ENCODE measurements at regions not wholly inside any gene's neighbourhood (a gene's known extent, or its start where the extent isn't known, plus 50 kb on each side); places are given as distances from the start of the nearest gene placed in this dataset.
"Not testable (repeated sequence)": the region's sequence is repeated elsewhere in the genome, so short reads cannot be mapped to it uniquely, and the experiment has no call there.

DNA sequence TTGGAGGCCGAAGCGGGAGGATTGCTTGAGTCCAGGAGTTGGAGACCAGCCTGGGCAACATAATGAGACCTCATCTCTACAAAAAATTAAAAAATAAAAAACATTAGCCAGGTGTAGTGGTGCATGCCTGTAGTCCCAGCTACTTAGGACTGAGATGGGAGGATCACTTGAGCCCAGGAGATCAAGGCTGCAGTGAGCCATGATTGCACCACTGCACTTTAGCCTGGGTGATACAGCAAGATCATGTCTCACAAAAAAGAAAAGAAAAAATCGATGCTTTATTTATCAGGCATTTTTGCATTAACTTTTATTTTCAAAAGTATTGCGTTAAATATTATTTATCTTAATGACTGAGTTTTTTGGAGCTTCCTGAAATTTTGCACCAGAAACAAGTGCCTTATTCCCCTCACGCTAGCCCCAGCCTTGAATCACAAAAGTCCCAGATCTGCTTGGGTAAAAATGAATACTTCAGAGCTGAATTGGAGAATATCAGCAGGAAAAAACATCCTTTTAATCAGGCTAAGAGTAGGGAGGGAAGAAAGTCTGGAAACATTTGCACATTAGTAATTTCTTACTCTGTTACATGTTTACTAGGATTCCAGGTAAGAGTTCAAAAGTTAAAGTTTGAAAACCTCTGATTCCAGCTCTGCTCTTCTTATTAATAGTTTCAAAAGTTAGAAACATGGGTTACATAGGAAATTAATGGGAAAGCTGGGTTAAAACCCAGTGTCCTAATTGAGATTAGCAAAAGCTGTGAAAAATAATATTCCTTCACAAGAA is 111.4 kb upstream of the FOXN2 start:
- H3K36me3 ChIP-seq (ENCODE audit: control insufficient read depth, insufficient read depth, low read length): no peaks in the 10 kb centered on the region
- no peaks in the 10 kb centered on the region for H3K27me3 ChIP-seq (replicated peaks; ENCODE audit: control insufficient read depth, insufficient read depth, low read length)
- DNase-seq (ENCODE audit: extremely low read depth, insufficient read length): no peak
- TF ChIP-seq CTCF (IDR thresholded peaks at IDR 0.05; ENCODE audit: insufficient read depth, low read length, poor library complexity, severe bottlenecking): no peak
- no peak overlapping the region for H3K4me3 ChIP-seq (replicated peaks; ENCODE audit: low read depth, low read length)

GRCh38 chr2:48203668-48204067 is 110.8 kb upstream of the FOXN2 start:
- DNase-seq (ENCODE audit: extremely low read depth, insufficient read length): no peak
- TF ChIP-seq CTCF (IDR thresholded peaks at IDR 0.05; ENCODE audit: insufficient read depth, low read length, poor library complexity, severe bottlenecking): no peak
- no peak overlapping the region for H3K4me3 ChIP-seq (replicated peaks; ENCODE audit: low read depth, low read length)
- H3K27me3 ChIP-seq (replicated peaks; ENCODE audit: control insufficient read depth, insufficient read depth, low read length): no peaks in the 10 kb centered on the region
- H3K36me3 ChIP-seq (ENCODE audit: control insufficient read depth, insufficient read depth, low read length): no peaks in the 10 kb centered on the region

GRCh38 chr2:48204750-48205136 is 109.7 kb upstream of the FOXN2 start:
- Histone ChIP-seq H3K36me3 (ENCODE audit: control insufficient read depth, insufficient read depth, low read length) (no peaks in the 10 kb centered on the region), H3K4me3 (replicated peaks; ENCODE audit: low read depth, low read length) (no peak overlapping the region), H3K27me3 (replicated peaks; ENCODE audit: control insufficient read depth, insufficient read depth, low read length) (no peaks in the 10 kb centered on the region)
- no peak for TF ChIP-seq CTCF (IDR thresholded peaks at IDR 0.05; ENCODE audit: insufficient read depth, low read length, poor library complexity, severe bottlenecking)
- no peak for DNase-seq (ENCODE audit: extremely low read depth, insufficient read length)

DNA sequence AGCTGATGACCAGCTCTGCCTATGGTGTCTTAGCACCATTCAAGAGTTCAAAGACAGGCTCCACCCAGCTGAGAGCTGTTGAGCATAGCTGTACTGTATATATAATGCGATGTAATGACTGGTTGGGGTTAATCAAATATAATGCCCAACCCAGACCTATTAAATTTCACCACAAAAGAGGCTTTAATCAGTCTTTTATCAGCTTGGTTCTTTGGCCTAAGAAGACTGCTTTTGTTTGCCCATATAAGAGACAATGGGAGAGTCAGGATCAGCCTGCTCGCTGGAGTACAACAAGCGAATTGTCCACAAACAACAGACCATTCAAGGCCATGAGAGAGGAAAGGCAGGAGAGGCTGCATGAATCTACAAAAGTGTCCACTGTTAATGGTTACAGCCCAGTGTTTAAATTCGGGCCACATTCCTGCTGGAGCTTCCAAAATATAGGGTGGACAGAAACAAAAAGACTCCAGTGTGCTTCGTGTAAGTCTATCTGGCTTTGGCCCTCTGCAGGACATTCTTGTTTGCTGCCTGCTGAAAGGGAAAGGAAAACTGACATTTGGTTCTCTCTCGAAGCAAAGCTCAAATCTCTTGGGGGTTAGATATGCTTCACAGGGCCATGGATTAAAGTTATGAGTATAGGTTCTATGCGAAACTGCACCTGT is 109.2 kb upstream of the FOXN2 start:
- H3K4me3 ChIP-seq (replicated peaks; ENCODE audit: low read depth, low read length): no peak overlapping the region
- DNase-seq (ENCODE audit: extremely low read depth, insufficient read length): peak; percentile 6
- no peaks in the 10 kb centered on the region for H3K36me3 ChIP-seq (ENCODE audit: control insufficient read depth, insufficient read depth, low read length)
- TF ChIP-seq CTCF (IDR thresholded peaks at IDR 0.05; ENCODE audit: insufficient read depth, low read length, poor library complexity, severe bottlenecking): peak; percentile 32
- H3K27me3 ChIP-seq (replicated peaks; ENCODE audit: control insufficient read depth, insufficient read depth, low read length): no peaks in the 10 kb centered on the region

DNA sequence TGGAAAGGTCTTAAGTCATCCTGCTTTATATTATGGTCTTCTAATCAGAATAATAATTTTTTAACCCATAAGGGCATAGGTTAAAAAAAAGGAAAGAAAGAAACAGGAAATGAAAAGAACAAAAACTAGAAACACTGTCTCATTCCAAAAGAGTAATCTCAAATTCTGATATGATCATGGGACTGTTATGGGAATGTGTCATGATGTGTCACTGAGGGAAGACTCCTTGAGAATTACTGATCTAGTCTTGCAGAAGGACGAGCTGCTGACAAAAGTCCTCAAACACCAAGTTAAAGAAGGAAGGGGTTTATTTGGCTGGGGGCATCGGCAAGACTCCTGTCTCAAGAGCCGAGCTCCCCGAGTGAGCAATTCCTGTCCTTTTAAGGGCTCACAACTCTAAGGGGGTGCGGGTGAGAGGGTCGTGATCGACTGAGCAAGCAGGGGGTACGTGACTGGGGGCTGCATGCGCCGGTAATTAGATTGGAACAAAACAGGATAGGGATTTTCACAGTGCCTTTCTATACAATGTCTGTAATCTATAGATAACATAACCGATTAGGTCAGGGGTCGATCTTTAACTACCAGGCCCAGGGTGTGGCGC is 108.3 kb upstream of the FOXN2 start:
- H3K36me3 ChIP-seq (ENCODE audit: control insufficient read depth, insufficient read depth, low read length); DNase-seq (ENCODE audit: extremely low read depth, insufficient read length); H3K27me3 ChIP-seq (replicated peaks; ENCODE audit: control insufficient read depth, insufficient read depth, low read length); H3K4me3 ChIP-seq (replicated peaks; ENCODE audit: low read depth, low read length): not testable (repeated sequence)

DNA sequence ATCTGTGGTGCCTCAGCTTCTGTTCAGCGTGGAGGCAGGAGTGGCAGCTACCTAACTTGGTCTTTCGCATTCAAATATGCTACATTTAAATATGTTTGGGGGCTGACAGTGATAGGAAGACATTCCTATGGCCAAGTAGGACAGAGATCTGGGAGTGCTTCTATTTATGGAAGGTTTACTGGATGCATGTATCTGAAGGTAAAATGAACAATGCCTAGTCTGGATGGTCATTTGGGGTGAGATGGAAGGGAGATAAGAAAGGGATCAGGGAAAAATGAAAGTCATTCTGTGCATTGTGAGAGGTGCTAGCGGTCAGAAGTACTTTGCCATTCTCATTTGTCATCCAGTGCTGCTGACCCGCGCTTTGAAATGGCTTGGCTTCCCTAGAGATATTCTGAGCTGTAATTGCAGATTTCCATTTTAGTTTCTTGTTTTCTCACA is 107.3 kb upstream of the FOXN2 start:
- no peak for TF ChIP-seq CTCF (IDR thresholded peaks at IDR 0.05; ENCODE audit: insufficient read depth, low read length, poor library complexity, severe bottlenecking)
- no peaks in the 10 kb centered on the region for H3K36me3 ChIP-seq (ENCODE audit: control insufficient read depth, insufficient read depth, low read length)
- no peak for DNase-seq (ENCODE audit: extremely low read depth, insufficient read length)
- no peaks in the 10 kb centered on the region for H3K27me3 ChIP-seq (replicated peaks; ENCODE audit: control insufficient read depth, insufficient read depth, low read length)
- no peak overlapping the region for H3K4me3 ChIP-seq (replicated peaks; ENCODE audit: low read depth, low read length)
